CD4-positive, alpha-beta T cell (primary cell): ENCODE measurements at regions not wholly inside any gene's neighbourhood (a gene's known extent, or its start where the extent isn't known, plus 50 kb on each side); places are given as distances from the start of the nearest gene placed in this dataset.

Experiments
- ATAC-seq: fragments of 200-7000 bp; cut with Tn5 transposase; one replicate; pipeline ENCODE4 v1.10.0; 2022; ENCODE audit warnings: mild to moderate bottlenecking; ENCODE audit not compliant: poor library complexity
- CTCF ChIA-PET: fragments of 350-600 bp; sonication (Branson Sonifier 250); formaldehyde crosslinking; loops from one replicate; lab custom pipeline; 2021; ENCODE audit warnings: antibody characterized with exemption, inconsistent platforms; lab: Charles Lee
- POLR2A ChIA-PET: fragments of 350-600 bp; sonication (Branson Sonifier 250); formaldehyde crosslinking; loops from one replicate; lab custom pipeline; 2021; ENCODE audit warnings: antibody characterized with exemption, inconsistent platforms; lab: Charles Lee
- DNase-seq, 14 experiments: peaks; one replicate each; pipeline ENCODE4 v3.0.0-alpha.2; 2013 to 2020; ENCODE audit warnings: mixed read lengths in 2 of 14
- H3K27ac ChIP-seq, 2 donors: one replicate each; pipeline versions ENCODE4 v1.5.1 to v1.7.0; 2013; ENCODE audit warnings: low read length in 2 of 2, low read depth in 1 of 2, mild to moderate bottlenecking in 1 of 2
- H3K27me3 ChIP-seq, 2 experiments: 1 replicate in 1 of 2; 2 replicates in 1 of 2; pipeline versions ENCODE4 v1.6.1 to v1.7.0; 2013; ENCODE audit warnings: low read length in 2 of 2, control low read depth in 1 of 2, mild to moderate bottlenecking in 1 of 2, moderate library complexity in 1 of 2; ENCODE audit not compliant: insufficient read depth in 2 of 2, control insufficient read depth in 1 of 2
- H3K36me3 ChIP-seq: one replicate; pipeline ENCODE4 v1.6.1; 2013; ENCODE audit warnings: low read length, control low read depth; ENCODE audit not compliant: insufficient read depth
- H3K4me1 ChIP-seq: one replicate; pipeline ENCODE4 v1.6.1; 2013; ENCODE audit warnings: low read length, control low read depth; ENCODE audit not compliant: insufficient read depth
- H3K4me3 ChIP-seq: one replicate; pipeline ENCODE4 v1.5.1; 2013; ENCODE audit warnings: mild to moderate bottlenecking, low read length, moderate library complexity
- H3K9me3 ChIP-seq, 2 experiments: 1 replicate in 1 of 2; 2 replicates in 1 of 2; pipeline versions ENCODE4 v1.6.1 to v1.7.0; 2013; ENCODE audit warnings: low read length in 2 of 2, mild to moderate bottlenecking in 2 of 2, control low read depth in 1 of 2, moderate library complexity in 1 of 2; ENCODE audit not compliant: control insufficient read depth in 1 of 2, insufficient read depth in 1 of 2
- H3K27ac Mint-ChIP-seq: one replicate; pipeline ENCODE4 v1.8.0; 2020; ENCODE audit warnings: mixed read lengths
- H3K27me3 Mint-ChIP-seq: one replicate; pipeline ENCODE4 v1.8.0; 2021; ENCODE audit warnings: mixed read lengths
- H3K36me3 Mint-ChIP-seq: one replicate; pipeline ENCODE4 v1.8.0; 2021; ENCODE audit warnings: low read depth, mixed read lengths
- H3K4me1 Mint-ChIP-seq: one replicate; pipeline ENCODE4 v1.8.0; 2021; ENCODE audit warnings: low read depth, mixed read lengths
- H3K4me3 Mint-ChIP-seq: one replicate; pipeline ENCODE4 v1.8.0; 2020; ENCODE audit warnings: mild to moderate bottlenecking, mixed read lengths
- H3K9me3 Mint-ChIP-seq: one replicate; pipeline ENCODE4 v1.8.0; 2020; ENCODE audit warnings: mixed read lengths
- intact Hi-C, 2 experiments: fragments of 100-400 bp; cut with DNase I in 1 of 2; cut with micrococcal nuclease in 1 of 2; formaldehyde crosslinking; loops; one replicate each; pipeline versions ENCODE4 v1.15.1 to v1.9.0; 2023 to 2025; cut with DNase I, micrococcal nuclease
- TF ChIP-seq, protein P1 (sequence below): fragments of 200-600 bp; IDR thresholded peaks from one replicate; pipeline ENCODE4 v1.8.0; 2022; ENCODE audit warnings: antibody characterized with exemption, mild to moderate bottlenecking

GRCh38 chr5:165003283-165003682, 1497.9 kb downstream of the MAT2B start:
- CTCF ChIA-PET, result no interaction called here
- no peaks in the 10 kb centered on the region for H3K27me3 ChIP-seq
- POLR2A ChIA-PET, result no interaction called here
- intact Hi-C loops, result no loop called here
- ATAC-seq (no peak), DNase-seq (no peak)
- H3K27me3 Mint-ChIP-seq, result no peaks in the 10 kb centered on the region
- H3K9me3 Mint-ChIP-seq, result peaks cover 8% of the 10 kb centered on the region
- H3K4me1 Mint-ChIP-seq, result no peaks in the 10 kb centered on the region
- H3K27ac ChIP-seq, result no peak overlapping the region
- H3K27ac Mint-ChIP-seq, result no peak overlapping the region
- TF ChIP-seq, protein P1, sequence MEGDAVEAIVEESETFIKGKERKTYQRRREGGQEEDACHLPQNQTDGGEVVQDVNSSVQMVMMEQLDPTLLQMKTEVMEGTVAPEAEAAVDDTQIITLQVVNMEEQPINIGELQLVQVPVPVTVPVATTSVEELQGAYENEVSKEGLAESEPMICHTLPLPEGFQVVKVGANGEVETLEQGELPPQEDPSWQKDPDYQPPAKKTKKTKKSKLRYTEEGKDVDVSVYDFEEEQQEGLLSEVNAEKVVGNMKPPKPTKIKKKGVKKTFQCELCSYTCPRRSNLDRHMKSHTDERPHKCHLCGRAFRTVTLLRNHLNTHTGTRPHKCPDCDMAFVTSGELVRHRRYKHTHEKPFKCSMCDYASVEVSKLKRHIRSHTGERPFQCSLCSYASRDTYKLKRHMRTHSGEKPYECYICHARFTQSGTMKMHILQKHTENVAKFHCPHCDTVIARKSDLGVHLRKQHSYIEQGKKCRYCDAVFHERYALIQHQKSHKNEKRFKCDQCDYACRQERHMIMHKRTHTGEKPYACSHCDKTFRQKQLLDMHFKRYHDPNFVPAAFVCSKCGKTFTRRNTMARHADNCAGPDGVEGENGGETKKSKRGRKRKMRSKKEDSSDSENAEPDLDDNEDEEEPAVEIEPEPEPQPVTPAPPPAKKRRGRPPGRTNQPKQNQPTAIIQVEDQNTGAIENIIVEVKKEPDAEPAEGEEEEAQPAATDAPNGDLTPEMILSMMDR, result no peak
- H3K4me1 ChIP-seq, result no peaks in the 10 kb centered on the region
- no peaks in the 10 kb centered on the region for H3K36me3 ChIP-seq
- no peaks in the 10 kb centered on the region for H3K9me3 ChIP-seq
- no peak overlapping the region for H3K4me3 ChIP-seq
- no peak overlapping the region for H3K4me3 Mint-ChIP-seq
- H3K36me3 Mint-ChIP-seq, result no peaks in the 10 kb centered on the region

GRCh38 chr5:165004175-165004574, 1498.8 kb downstream of the MAT2B start:
- H3K4me1 Mint-ChIP-seq, result no peaks in the 10 kb centered on the region
- POLR2A ChIA-PET, result no interaction called here
- Histone ChIP-seq H3K4me1 (no peaks in the 10 kb centered on the region), H3K27me3 (no peaks in the 10 kb centered on the region), H3K36me3 (no peaks in the 10 kb centered on the region), H3K9me3 (no peaks in the 10 kb centered on the region), H3K4me3 (no peak overlapping the region), H3K27ac (no peak overlapping the region)
- DNase-seq (no peak), ATAC-seq (no peak)
- H3K27me3 Mint-ChIP-seq, result no peaks in the 10 kb centered on the region
- H3K9me3 Mint-ChIP-seq, result peaks cover 8% of the 10 kb centered on the region
- no peaks in the 10 kb centered on the region for H3K36me3 Mint-ChIP-seq
- TF ChIP-seq, protein P1, result no peak
- no peak overlapping the region for H3K4me3 Mint-ChIP-seq
- intact Hi-C loops, result no loop called here
- CTCF ChIA-PET, result no interaction called here
- H3K27ac Mint-ChIP-seq, result no peak overlapping the region

DNA sequence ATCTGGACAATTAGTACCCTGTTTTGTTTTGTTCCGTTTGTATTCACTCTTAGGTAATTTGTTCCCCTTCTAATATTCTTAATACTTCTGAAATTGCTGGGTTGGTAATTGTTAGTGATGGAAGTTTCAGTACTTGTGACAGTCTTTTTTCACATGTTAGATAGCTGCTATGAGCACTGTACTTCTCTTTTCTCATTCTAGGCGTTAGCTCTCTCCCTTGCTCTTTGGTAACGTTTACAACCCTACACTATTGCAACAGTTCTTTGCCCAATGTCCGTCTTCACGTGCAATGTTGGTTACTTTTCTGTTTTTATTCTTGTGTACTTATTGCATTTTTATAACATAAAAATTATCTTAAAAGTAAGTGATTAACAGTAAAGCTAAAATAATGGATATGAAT, 1509.0 kb downstream of the MAT2B start:
- TF ChIP-seq, protein P1, result no peak
- H3K27ac Mint-ChIP-seq, result no peak overlapping the region
- Histone ChIP-seq H3K9me3 (peaks cover 4 to 6% of the 10 kb centered on the region in 2 experiments), H3K27me3 (no peaks in the 10 kb centered on the region), H3K4me3 (no peak overlapping the region), H3K36me3 (no peaks in the 10 kb centered on the region), H3K27ac (no peak overlapping the region), H3K4me1 (no peaks in the 10 kb centered on the region)
- ChIA-PET CTCF (no interaction called here), POLR2A (no interaction called here)
- peaks cover 5% of the 10 kb centered on the region for H3K9me3 Mint-ChIP-seq
- H3K4me1 Mint-ChIP-seq, result no peaks in the 10 kb centered on the region
- ATAC-seq (no peak), DNase-seq (peak in 2 of 14 experiments; percentile 8 to 11)
- intact Hi-C loops, result no loop called here
- no peaks in the 10 kb centered on the region for H3K27me3 Mint-ChIP-seq
- H3K4me3 Mint-ChIP-seq, result no peak overlapping the region
- H3K36me3 Mint-ChIP-seq, result no peaks in the 10 kb centered on the region
